Spleen (tissue), 7 donors: ENCODE measurements at regions not wholly inside any gene's neighbourhood (a gene's known extent, or its start where the extent isn't known, plus 50 kb on each side); places are given as distances from the start of the nearest gene placed in this dataset.

Experiments used
- CTCF ChIP-seq, 11 experiments: fragments of 200-600 bp in 7 of 11; fragments of 450-650 bp in 4 of 11; sonication (generic) in 4 of 11; IDR thresholded peaks in 8 of 11; conservative IDR thresholded peaks in 3 of 11; 1 replicate in 7 of 11; 2 replicates in 4 of 11; pipeline versions ENCODE4 v1.4.0 to v1.8.0; 2016 to 2021; ENCODE audit warnings: antibody characterized with exemption in 11 of 11, inconsistent platforms in 4 of 11, mild to moderate bottlenecking in 1 of 11
- POLR2A ChIP-seq, 3 donors: fragments of 450-650 bp; IDR thresholded peaks; one replicate each; pipeline ENCODE4 v1.5.1; 2017; ENCODE audit warnings: antibody characterized with exemption in 3 of 3, mild to moderate bottlenecking in 1 of 3
- POLR2AphosphoS5 ChIP-seq, 3 donors: sonication (generic); formaldehyde crosslinking; IDR thresholded peaks; one replicate each; pipeline ENCODE4 v1.5.1; 2017; ENCODE audit warnings: antibody characterized with exemption in 3 of 3
- donor health status: DM: no; HTN: no; CAD: no; lungs with moderate emphysema.
- donor health status: DM: no; HTN: no; CAD: no.
- donor health status: DM: no; HTN: no; CAD: no.

DNA sequence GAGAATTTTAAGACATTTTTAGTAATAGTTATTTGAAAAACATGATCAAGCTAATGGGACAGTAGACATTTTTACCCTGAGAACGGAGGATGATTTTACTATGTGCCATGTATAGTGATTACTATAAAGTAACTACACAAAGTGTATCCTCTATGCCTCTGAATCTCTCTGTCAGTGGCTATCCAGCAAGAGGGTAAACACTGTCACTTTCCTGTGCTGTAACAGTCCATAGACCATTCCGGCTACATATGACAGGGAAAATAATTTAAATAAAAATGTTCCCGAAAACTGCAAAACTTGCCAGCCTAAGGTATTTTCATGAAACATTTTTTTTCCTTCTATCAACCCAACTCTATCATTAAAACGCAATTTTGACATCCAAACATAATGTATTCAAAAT lies 1632.2 kb upstream of the ACVR2A start:
- no peak for TF ChIP-seq CTCF (IDR thresholded peaks at IDR 0.05 in 8 of 11, conservative IDR thresholded peaks at IDR 0.05 in 3 of 11)
- TF ChIP-seq POLR2A (IDR thresholded peaks at IDR 0.05): no peak
- TF ChIP-seq POLR2AphosphoS5 (IDR thresholded peaks at IDR 0.05): no peak
